ENCODE measurements at regions not wholly inside any gene's neighbourhood (a gene's known extent, or its start where the extent isn't known, plus 50 kb on each side); places are given as distances from the start of the nearest gene placed in this dataset.

GRCh38 chr14:21987937-21988336, 314.3 kb upstream of the OR4E1 start:
- DNase-seq (ENCODE audit: low spot score): peak; percentile 29

DNA sequence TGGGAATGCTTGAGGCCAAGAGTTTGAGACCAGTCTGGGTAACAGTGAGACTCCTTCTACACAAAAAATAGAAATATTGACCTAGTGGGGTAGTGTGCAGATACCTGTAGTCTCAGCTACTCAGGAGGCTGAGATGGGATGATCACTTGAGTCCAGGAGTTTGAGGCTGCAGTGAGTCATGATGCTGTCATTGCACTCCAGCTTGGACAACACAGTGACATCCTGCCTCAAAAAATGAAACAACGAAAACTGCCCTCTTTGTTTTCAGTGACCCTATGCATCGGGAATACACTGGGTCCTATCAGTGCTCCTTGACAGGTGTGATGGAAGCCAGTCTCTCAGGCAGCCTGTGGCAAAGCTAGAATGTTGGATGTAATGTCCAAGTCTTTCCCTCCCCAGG, 311.5 kb upstream of the OR4E1 start:
- no peak for DNase-seq (ENCODE audit: low spot score)

- DNase-seq (ENCODE audit: low spot score): no peak
Measured at GRCh38 chr14:21978999-21979314, 305.3 kb upstream of the OR4E1 start.

DNA sequence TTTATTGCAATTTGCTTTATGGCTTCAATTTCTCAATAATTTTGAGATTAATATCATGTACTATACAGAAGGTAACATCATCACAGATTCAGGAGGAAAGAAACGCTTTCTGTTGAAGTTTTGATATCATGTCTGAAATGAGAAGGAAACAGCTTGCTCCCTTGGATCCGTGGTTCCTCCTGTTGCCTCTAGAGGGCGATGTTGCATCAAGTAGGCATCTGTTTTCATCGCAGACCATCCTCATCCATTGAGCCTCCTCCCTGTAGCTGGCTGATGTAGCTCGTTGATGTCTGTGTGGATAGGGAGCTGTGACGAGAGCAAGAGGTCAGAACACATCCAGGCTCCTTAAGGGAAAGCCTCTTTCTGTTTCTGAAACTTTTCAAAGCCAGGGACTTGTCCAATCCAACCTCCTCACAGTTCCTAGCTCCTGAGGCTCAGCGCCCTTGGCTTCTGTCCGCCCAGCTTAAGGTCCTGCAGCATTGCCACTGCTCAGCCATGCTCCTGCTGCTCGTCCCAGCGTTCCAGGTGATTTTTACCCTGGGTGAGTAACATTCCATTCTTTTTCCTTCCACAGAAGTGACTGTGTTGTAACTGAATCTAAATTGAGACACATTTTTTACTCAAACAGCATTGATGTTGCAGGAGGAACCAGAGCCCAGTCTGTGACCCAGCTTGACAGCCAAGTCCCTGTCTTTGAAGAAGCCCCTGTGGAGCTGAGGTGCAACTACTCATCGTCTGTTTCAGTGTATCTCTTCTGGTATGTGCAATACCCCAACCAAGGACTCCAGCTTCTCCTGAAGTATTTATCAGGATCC, 304.8 kb upstream of the OR4E1 start:
- peak; percentile 43 for DNase-seq (ENCODE audit: low spot score)

- no peak for DNase-seq (ENCODE audit: low spot score)
Measured at GRCh38 chr14:21974741-21975140, 301.1 kb upstream of the OR4E1 start.

- DNase-seq (ENCODE audit: low spot score): no peak
Measured at GRCh38 chr14:21965042-21965441, 291.4 kb upstream of the OR4E1 start.

DNA sequence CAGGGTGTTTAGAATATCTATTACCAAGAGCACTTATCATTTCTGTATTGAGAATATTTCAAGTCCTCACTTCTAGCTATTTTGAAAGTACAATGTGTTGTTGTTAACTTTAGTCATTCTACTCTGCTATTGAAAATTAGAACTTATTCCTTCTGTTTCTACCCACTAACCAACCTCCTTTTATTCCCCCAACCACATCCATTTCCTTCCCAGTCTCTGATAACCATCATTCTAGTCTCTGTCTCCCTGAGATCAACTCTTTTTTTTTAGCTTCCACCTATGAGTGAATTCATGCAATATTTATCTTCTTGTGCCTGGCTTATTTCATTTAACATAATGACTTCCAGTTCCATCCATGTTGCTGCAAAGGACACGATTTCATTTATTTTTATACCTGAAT, 290.6 kb upstream of the OR4E1 start:
- DNase-seq (ENCODE audit: low spot score): no peak

- no peak for DNase-seq (ENCODE audit: low spot score)
Measured at GRCh38 chr14:21960636-21961035, 287.0 kb upstream of the OR4E1 start.

DNA sequence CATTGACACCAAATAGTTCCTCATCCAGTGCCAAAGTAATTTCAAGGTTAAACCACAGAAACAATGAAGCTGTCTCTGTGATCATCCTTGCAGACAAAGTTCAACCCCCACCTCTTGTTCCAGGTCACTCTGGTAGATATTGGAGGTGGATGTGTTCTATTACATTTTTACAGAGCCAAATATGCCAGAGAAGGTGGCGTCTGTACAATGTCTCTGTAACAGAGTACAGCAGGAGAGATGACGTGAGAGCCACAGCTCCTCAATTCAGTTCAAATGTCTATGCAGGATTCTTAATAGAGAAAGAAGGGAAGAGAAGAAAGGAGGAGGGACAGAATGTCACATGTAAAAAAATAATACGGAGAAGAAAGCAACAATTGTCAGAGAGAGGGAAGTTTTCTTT, 268.3 kb upstream of the OR4E1 start:
- DNase-seq (ENCODE audit: low spot score): no peak

DNA sequence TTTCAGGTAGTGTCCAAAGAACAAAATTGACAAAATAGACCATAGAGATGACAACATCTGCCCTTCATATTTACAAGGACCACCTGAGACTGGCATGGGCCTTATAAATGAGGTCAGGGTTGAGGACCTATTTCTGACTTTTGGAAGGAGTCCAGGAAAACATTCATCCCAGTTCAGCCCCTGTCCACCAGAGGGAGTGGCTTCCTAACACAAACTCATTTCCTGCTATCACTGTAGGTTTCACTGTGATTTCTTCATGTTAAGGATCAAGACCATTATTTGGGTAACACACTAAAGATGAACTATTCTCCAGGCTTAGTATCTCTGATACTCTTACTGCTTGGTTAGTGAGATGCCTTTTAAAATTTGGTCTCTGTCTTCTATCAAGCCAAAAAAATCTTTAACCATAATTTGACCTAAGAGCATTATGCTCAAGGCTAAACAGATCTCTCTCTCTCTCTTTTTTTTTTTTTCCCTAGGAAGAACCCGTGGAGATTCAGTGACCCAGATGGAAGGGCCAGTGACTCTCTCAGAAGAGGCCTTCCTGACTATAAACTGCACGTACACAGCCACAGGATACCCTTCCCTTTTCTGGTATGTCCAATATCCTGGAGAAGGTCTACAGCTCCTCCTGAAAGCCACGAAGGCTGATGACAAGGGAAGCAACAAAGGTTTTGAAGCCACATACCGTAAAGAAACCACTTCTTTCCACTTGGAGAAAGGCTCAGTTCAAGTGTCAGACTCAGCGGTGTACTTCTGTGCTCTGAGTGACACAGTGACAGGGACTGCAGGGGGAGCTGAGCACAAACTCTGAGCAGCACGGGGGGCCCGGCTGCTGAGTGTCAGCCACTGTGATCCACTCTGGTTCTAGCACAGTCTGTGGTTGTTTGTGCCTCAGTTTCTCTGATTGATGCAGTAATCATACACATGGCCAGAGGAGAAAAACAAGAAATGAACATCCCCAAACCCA, 267.6 kb upstream of the OR4E1 start:
- peak; percentile 39 for DNase-seq (ENCODE audit: low spot score)

DNA sequence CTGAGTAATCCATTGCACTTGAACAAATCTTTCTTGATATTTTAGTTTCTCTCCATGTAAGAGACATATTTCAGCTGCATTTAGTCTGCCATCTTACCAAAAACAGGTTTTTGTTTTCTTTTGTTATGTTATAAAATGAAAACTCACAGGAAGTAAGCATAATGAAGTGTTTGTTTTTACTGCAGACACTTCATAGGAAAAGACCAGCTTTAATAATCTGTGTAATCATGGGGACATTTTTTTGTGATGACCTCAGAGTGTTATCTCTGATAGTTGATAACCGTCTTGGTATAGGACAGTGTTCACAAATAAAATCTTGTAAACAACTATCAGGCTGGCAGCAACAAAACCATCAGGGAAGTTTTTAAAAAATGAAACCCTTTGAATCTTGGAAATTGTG, 266.2 kb upstream of the OR4E1 start:
- no peak for DNase-seq (ENCODE audit: low spot score)

GRCh38 chr14:21937996-21938395, 264.4 kb upstream of the OR4E1 start:
- DNase-seq (ENCODE audit: low spot score): no peak

DNA sequence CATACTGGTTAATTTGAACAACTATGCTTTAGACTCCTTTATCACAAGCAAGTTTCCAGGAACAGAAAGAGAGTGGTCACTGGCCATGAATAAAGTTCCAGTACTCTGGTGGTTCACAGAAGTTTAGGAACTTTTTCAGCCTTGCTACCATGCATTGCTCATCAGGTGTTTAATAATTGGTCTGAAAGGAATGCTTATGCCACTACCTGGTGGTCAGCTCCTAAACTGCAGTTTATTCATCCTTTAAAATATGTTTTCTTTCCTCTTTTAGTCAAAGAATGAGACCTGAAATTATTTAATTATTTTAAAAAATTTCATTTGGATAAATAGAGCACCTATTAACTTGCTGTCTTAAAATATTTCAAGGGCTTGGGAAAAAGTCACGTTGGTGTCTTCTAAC, 260.1 kb upstream of the OR4E1 start:
- DNase-seq (ENCODE audit: low spot score): no peak

- no peak for DNase-seq (ENCODE audit: low spot score)
Measured at GRCh38 chr14:21924479-21924878, 250.9 kb upstream of the OR4E1 start.

DNA sequence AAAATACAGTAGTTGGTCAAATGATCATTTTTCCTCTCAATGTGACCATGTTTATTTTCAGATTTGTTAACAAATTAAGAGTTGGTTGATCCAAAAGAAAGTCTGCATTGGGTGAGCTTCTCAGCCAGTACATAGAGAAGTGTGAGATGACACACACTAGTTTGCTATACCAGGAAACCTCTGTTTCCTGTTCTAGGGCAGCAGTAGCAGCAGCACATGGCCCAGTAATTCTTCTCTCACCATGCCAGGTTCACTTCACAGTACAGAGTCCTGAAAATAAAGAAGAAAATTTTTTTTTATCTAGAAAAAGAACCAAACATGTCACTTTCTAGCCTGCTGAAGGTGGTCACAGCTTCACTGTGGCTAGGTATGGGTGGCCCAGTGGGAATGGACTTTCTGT, 250.2 kb upstream of the OR4E1 start:
- no peak for DNase-seq (ENCODE audit: low spot score)

DNA sequence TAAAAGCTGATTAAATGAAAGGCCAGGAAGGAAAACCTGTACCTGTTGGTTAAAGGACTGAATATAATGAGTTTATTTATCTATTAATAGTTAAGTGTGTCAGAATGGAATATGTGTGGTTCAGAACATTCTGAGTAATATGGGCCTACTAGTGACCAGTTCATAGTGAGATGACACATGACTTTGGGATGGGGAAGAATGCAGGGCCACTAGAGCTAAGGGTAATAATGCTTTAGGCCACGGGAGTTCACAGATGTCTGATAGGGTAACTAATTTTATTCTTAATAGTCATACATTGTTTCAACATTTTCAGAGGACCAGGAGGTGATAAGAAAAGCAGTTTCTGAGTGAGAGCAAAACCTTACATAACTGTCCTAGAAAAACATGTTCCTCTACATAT, 247.8 kb upstream of the OR4E1 start:
- DNase-seq (ENCODE audit: low spot score): no peak

DNA sequence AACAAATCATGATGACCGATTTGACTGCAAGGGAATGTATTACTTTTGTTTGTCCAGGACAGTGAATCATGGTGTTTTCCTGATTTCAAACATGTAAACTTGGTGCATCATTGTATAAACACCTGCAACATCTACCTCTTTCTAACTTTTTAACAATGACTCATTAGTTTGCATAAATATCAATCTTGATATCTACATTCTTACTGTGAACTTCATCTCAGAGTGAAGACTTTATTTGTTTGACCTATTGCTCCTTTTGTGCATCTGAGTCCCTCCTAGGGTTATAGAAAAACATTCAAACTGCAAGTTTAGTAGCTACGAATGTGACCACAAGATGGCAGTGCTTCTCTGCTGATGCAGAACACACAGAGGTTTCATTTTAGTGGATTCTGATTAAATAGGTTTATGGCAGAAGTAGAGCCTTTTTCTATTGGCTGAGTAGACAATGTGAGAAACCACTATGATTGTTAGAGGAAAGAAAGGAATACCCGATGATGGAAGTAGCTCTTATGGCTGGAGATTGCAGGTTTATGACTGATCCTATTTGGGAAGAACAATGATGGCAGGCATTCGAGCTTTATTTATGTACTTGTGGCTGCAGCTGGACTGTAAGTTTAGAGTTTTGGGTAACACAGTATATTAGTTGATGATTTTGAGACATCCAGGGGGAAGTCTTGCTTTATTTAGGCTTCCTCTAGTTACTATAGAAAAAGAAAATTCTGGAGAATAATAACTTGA, 244.2 kb upstream of the OR4E1 start:
- DNase-seq (ENCODE audit: low spot score): peak; percentile 51

DNA sequence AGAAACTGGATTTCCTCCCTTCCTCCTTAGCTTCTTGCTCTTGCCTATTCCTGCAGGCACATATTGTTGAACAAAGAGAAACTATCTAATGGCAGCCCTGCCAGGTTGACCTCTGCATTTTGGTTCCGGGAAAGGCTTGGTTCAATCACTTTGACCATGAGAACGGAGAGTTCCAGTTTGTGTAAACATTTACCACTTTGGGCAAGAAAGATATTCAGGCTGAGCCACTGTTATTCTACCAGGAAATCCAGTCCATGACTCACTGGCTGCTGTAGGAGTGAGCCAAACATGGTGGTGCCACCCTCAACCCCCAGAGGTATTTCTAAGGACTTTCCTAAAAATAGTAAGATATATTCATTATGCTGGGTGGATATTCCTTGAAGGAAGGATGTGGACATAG, 242.2 kb upstream of the OR4E1 start:
- DNase-seq (ENCODE audit: low spot score): no peak

GRCh38 chr14:21913759-21914158, 240.1 kb upstream of the OR4E1 start:
- peak; percentile 41 for DNase-seq (ENCODE audit: low spot score)

- DNase-seq (ENCODE audit: low spot score): no peak
Measured at GRCh38 chr14:21912367-21912766, 238.7 kb upstream of the OR4E1 start.

DNA sequence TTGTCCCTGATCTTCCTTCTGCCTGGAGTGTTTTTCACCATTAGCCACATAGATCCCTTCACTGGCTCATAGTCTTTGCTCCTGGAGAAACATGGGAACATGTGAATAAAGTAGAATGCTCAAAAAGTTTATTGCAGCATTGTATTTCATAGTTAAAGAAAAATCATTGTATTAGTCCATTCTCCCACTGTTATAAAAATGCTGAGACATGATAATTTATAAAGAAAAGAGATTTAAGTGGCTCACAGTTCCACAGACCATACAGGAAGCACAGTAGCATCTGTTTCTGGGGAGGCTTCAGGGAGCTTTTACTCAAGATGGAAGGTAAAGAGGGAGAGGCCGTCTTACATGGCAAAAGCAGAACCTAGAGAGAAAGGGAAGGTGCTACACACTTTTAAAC, 238.3 kb upstream of the OR4E1 start:
- DNase-seq (ENCODE audit: low spot score): no peak

DNA sequence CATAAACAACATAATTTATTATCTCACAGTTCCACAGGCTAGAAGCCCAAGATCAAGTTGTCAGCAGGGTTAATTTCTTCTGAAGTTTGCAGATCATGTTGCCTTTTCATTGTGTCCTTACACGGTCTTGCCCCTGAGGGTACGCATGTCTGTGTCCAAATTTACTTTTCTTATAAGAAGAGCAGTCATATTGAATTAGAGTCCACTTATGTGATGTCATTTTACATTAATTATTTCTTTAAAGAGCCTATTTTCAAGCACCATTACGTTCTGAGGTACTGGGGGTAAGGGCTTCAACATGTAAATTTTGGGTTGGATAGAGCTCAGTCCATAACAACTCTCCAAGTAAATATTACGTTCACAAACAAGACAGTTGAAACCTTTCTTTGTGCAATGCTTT, 236.6 kb upstream of the OR4E1 start:
- no peak for DNase-seq (ENCODE audit: low spot score)
